ENCODE measurements at regions not wholly inside any gene's neighbourhood (a gene's known extent, or its start where the extent isn't known, plus 50 kb on each side); places are given as distances from the start of the nearest gene placed in this dataset.

DNA sequence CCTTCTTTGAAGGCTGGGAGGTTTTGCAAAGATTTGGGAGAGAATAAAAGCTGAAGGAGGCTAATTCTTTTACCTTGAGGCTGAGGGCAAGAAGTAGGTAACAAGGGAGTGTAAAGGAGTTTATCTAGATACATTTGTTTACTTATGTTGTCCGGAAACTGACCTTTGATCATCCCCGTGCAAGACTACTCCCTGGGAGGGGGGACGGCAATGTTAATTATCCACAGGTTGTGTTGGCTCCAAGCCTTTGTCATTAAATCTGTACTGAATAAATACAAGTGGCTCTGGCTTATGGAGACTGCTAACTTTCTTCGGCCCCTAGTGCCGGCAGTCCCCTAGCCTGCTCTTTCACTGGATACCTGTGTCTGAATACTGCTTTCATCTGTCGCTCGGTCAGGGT lies 1250.6 kb upstream of the LRRTM3 start:
- no peak for ATAC-seq (ENCODE audit: low read depth)
- intact Hi-C loops (cut with micrococcal nuclease) = no loop called here
- DNase-seq = no peak
- H3K36me3 Mint-ChIP-seq (ENCODE audit: low read depth) = no peaks in the 10 kb centered on the region
- H3K4me3 Mint-ChIP-seq = no peak overlapping the region
- CTCF ChIA-PET = no interaction called here
- H3K9me3 Mint-ChIP-seq = peaks cover 5% of the 10 kb centered on the region
- no peaks in the 10 kb centered on the region for H3K27me3 Mint-ChIP-seq
- TF ChIP-seq, protein P1, sequence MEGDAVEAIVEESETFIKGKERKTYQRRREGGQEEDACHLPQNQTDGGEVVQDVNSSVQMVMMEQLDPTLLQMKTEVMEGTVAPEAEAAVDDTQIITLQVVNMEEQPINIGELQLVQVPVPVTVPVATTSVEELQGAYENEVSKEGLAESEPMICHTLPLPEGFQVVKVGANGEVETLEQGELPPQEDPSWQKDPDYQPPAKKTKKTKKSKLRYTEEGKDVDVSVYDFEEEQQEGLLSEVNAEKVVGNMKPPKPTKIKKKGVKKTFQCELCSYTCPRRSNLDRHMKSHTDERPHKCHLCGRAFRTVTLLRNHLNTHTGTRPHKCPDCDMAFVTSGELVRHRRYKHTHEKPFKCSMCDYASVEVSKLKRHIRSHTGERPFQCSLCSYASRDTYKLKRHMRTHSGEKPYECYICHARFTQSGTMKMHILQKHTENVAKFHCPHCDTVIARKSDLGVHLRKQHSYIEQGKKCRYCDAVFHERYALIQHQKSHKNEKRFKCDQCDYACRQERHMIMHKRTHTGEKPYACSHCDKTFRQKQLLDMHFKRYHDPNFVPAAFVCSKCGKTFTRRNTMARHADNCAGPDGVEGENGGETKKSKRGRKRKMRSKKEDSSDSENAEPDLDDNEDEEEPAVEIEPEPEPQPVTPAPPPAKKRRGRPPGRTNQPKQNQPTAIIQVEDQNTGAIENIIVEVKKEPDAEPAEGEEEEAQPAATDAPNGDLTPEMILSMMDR (IDR thresholded peaks at IDR 0.05) = no peak
- H3K27ac Mint-ChIP-seq = no peak overlapping the region
- H3K4me1 Mint-ChIP-seq = no peaks in the 10 kb centered on the region
- POLR2A ChIA-PET = no interaction called here

DNA sequence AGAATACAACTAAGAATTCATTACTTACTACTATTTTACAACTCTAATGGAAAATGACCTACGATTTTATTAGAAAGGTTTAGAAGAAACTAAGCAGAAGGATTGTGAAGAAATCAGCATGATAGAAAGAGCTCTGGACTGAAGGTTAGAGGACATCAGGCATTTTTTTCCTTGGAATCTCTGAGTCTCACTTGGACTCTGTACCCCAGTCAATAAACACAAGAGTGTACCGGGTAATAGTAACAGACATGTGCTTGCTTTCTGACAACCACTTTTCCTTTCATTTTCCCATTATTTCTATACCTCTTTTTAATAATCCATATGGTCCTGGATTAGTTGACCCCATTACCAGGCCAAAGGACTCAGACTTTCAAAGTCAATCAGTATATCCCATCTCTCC lies 1240.9 kb upstream of the LRRTM3 start:
- DNase-seq (no peak), ATAC-seq (ENCODE audit: low read depth) (no peak)
- TF ChIP-seq, protein P1 (IDR thresholded peaks at IDR 0.05) = no peak
- no peak overlapping the region for H3K27ac Mint-ChIP-seq
- intact Hi-C loops (cut with micrococcal nuclease) = no loop called here
- ChIA-PET CTCF (no interaction called here), POLR2A (no interaction called here)
- no peak overlapping the region for H3K4me3 Mint-ChIP-seq
- H3K4me1 Mint-ChIP-seq = no peaks in the 10 kb centered on the region
- H3K9me3 Mint-ChIP-seq = peaks cover 6% of the 10 kb centered on the region
- no peaks in the 10 kb centered on the region for H3K36me3 Mint-ChIP-seq (ENCODE audit: low read depth)
- H3K27me3 Mint-ChIP-seq = no peaks in the 10 kb centered on the region

DNA sequence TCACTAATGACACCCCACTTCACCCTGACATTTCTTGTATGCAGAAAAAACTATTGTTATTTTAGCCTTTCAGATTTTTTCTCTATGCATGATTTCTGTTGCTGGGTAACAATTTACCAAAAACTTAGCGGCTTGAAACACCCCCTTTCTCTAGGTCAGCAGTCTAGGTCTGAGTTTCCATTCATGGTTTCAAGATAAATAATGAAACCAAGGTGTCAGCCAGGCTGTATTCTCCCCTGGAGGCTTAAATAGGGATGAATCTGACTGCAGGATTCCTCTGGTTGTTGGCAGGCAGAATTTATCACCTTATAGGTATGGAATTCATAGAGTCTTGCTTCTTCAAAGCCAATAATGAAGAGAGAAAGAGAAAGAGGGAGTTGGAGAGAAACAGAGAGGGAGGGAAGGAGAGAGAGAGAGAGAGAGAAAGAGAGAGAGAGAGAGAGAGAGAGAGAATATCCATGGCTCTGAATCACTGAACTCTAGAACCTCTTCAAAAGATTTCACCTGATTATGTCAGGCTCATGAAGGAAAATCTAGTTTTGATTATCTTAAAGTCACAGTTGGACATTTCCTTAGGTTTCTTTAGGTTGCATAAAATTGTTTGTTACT lies 1224.6 kb upstream of the LRRTM3 start:
- ChIA-PET CTCF (no interaction called here), POLR2A (no interaction called here)
- Mint-ChIP-seq H3K36me3 (ENCODE audit: low read depth) (no peaks in the 10 kb centered on the region), H3K4me3 (no peak overlapping the region), H3K27me3 (no peaks in the 10 kb centered on the region), H3K27ac (no peak overlapping the region), H3K9me3 (peaks cover 10% of the 10 kb centered on the region), H3K4me1 (no peaks in the 10 kb centered on the region)
- TF ChIP-seq, protein P1 (IDR thresholded peaks at IDR 0.05) = no peak
- intact Hi-C loops (cut with micrococcal nuclease) = no loop called here
- DNase-seq (no peak), ATAC-seq (ENCODE audit: low read depth) (no peak)

DNA sequence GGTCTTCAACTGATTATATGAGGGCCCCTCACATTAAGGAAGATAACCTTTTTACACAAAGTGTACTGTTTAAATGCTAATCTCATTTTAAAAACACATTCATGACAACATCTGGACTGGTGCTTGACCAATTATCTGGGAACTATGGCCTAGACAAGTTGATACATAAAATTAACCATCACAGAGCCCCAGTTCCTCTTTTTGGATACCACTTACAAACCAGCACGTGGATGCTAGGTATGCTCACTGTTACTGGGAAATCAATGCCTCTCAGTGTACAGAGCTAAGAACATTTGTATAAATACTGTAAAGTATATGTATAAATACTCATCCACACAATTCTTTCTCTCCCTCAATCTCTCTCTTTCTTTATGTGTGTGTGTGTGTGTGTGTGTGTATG lies 1217.8 kb upstream of the LRRTM3 start:
- H3K27ac Mint-ChIP-seq = no peak overlapping the region
- ChIA-PET POLR2A (no interaction called here), CTCF (no interaction called here)
- peaks cover 6% of the 10 kb centered on the region for H3K9me3 Mint-ChIP-seq
- no peak overlapping the region for H3K4me3 Mint-ChIP-seq
- TF ChIP-seq, protein P1 (IDR thresholded peaks at IDR 0.05) = no peak
- intact Hi-C loops (cut with micrococcal nuclease) = no loop called here
- ATAC-seq (ENCODE audit: low read depth) = no peak
- H3K36me3 Mint-ChIP-seq (ENCODE audit: low read depth) = no peaks in the 10 kb centered on the region
- H3K27me3 Mint-ChIP-seq = no peaks in the 10 kb centered on the region
- DNase-seq = no peak
- H3K4me1 Mint-ChIP-seq = no peaks in the 10 kb centered on the region

DNA sequence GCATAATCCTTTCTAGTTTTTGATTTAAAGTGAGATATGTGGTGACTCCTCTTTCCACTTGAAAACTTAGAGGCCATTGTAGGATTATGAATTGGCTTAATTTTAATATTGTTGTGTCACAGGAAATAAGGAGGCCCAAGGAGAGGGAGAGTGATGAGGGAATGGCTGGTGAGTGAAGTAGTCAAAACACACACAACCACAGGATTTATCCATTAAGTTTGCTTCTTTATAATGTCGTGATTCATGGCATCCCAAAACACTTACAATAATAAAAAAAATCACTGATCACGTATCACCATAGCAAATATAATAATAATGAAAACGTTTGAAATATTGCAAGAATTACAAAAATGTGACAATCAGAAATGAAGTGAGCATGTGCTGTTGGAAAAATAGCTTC lies 1215.5 kb upstream of the LRRTM3 start:
- TF ChIP-seq, protein P1 (IDR thresholded peaks at IDR 0.05) = no peak
- ATAC-seq (ENCODE audit: low read depth) = no peak
- Mint-ChIP-seq H3K27me3 (no peaks in the 10 kb centered on the region), H3K9me3 (peaks cover 6% of the 10 kb centered on the region), H3K27ac (no peak overlapping the region), H3K4me1 (no peaks in the 10 kb centered on the region), H3K4me3 (no peak overlapping the region), H3K36me3 (ENCODE audit: low read depth) (no peaks in the 10 kb centered on the region)
- POLR2A ChIA-PET = no interaction called here
- intact Hi-C loops (cut with micrococcal nuclease) = no loop called here
- CTCF ChIA-PET = no interaction called here
- no peak for DNase-seq
